Left ventricle myocardium inferior (tissue), 1 donor: ENCODE measurements at regions not wholly inside any gene's neighbourhood (a gene's known extent, or its start where the extent isn't known, plus 50 kb on each side); places are given as distances from the start of the nearest gene placed in this dataset.

Source experiments
- DNase-seq: peaks from one replicate; pipeline ENCODE4 v3.0.0-alpha.2; 2020
- H3K27ac ChIP-seq: fragments of 200-600 bp; replicated peaks from 2 replicates; pipeline ENCODE4 v1.8.0; 2021
- H3K27me3 ChIP-seq: fragments of 200-600 bp; 2 replicates; pipeline ENCODE4 v1.8.0; 2021; ENCODE audit warnings: low read depth
- H3K36me3 ChIP-seq: fragments of 200-600 bp; 2 replicates; pipeline ENCODE4 v1.8.0; 2021
- H3K4me1 ChIP-seq: fragments of 200-600 bp; 2 replicates; pipeline ENCODE4 v1.8.0; 2021
- H3K4me3 ChIP-seq: fragments of 200-600 bp; 2 replicates; pipeline ENCODE4 v1.8.0; 2021; ENCODE audit warnings: mild to moderate bottlenecking, moderate library complexity
- H3K9me3 ChIP-seq: fragments of 200-600 bp; replicated peaks from 2 replicates; pipeline ENCODE4 v1.8.0; 2021
- intact Hi-C: fragments of 100-400 bp; cut with micrococcal nuclease; formaldehyde crosslinking; loops from one replicate; pipeline ENCODE4 v1.11.0; 2022
- TF ChIP-seq, protein P1 (sequence below): fragments of 200-600 bp; IDR thresholded peaks from 2 replicates; pipeline ENCODE4 v1.8.0; 2021; ENCODE audit warnings: antibody characterized with exemption, mild to moderate bottlenecking, borderline replicate concordance
- donor health status: DM: no; HTN: yes; CAD: no; lungs with severe emphysema.

DNA sequence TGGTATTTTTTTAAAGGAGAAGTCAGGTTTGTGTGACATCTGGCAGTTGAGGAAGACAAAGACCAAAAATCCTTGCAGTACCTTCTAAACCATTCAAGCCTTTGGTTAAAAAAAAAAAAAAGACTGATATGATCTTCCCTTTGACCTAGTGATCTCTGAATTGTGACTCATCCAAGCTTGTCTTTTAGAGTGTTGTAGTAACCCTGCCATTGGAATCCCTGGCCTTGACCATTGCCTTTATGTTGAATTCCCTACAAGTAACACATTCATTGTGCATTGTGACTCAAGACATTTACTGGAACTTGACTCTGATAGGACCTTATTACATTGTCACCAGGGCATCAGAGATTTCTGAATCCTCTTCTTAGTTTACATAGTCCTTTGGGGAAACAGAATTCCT, 1469.0 kb downstream of the TECRL start:
- TF ChIP-seq, protein P1, sequence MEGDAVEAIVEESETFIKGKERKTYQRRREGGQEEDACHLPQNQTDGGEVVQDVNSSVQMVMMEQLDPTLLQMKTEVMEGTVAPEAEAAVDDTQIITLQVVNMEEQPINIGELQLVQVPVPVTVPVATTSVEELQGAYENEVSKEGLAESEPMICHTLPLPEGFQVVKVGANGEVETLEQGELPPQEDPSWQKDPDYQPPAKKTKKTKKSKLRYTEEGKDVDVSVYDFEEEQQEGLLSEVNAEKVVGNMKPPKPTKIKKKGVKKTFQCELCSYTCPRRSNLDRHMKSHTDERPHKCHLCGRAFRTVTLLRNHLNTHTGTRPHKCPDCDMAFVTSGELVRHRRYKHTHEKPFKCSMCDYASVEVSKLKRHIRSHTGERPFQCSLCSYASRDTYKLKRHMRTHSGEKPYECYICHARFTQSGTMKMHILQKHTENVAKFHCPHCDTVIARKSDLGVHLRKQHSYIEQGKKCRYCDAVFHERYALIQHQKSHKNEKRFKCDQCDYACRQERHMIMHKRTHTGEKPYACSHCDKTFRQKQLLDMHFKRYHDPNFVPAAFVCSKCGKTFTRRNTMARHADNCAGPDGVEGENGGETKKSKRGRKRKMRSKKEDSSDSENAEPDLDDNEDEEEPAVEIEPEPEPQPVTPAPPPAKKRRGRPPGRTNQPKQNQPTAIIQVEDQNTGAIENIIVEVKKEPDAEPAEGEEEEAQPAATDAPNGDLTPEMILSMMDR = no peak
- DNase-seq = no peak
- no peaks in the 10 kb centered on the region for H3K27me3 ChIP-seq
- H3K4me1 ChIP-seq = no peaks in the 10 kb centered on the region
- peaks cover 3% of the 10 kb centered on the region for H3K9me3 ChIP-seq
- no peaks in the 10 kb centered on the region for H3K36me3 ChIP-seq
- H3K4me3 ChIP-seq = no peak overlapping the region
- no peak overlapping the region for H3K27ac ChIP-seq
- intact Hi-C loops = no loop called here

DNA sequence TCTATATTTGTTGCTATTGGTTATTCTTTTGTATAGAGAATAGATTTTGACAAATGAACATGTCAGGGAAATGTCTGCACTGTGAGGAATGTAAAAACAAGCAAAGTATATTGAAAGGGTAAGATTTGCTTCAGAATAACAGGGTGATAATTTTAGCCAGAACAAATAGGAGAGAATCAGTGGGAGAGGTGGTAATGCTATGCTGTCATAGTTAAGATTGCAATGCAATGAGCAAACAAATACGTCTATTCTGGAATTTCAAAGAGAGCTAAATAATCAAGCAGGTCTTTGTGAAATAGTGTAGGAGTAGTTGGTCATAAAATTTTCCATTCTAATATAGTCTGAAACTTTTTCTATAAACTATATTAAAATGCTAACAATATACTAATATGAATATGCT, 1478.4 kb downstream of the TECRL start:
- no peaks in the 10 kb centered on the region for H3K4me1 ChIP-seq
- H3K4me3 ChIP-seq = peak overlapping the region; percentile 33
- no peak for DNase-seq
- peak overlapping the region; percentile 46 for H3K27ac ChIP-seq
- intact Hi-C loops = no loop called here
- H3K36me3 ChIP-seq = no peaks in the 10 kb centered on the region
- H3K27me3 ChIP-seq = no peaks in the 10 kb centered on the region
- H3K9me3 ChIP-seq = peaks cover 11% of the 10 kb centered on the region
- TF ChIP-seq, protein P1 = no peak

DNA sequence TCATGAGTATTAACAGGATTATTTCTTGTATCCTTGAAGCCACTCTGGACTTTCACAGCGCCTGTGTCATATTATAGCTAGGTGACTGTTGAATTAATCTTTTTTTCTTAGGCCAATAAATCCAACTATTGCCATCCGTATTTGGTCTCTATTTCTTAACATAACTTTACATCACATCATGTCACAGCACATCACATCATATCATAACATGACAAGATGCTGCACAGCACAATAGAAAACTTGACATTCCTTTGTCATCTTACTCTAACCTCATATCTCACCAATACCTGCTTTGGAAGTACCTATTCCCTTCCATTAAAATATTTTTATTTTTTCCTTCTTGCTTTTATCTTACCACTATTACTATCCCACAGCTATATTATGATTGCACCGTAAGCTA, 1480.8 kb downstream of the TECRL start:
- intact Hi-C loops = no loop called here
- Histone ChIP-seq H3K27me3 (no peaks in the 10 kb centered on the region), H3K27ac (no peak overlapping the region), H3K4me1 (no peaks in the 10 kb centered on the region), H3K9me3 (no peaks in the 10 kb centered on the region), H3K4me3 (no peak overlapping the region), H3K36me3 (no peaks in the 10 kb centered on the region)
- TF ChIP-seq, protein P1 = no peak
- no peak for DNase-seq

GRCh38 chr4:62927574-62927973, 1481.7 kb downstream of the TECRL start:
- H3K4me3 ChIP-seq = no peak overlapping the region
- no peak for DNase-seq
- intact Hi-C loops = no loop called here
- H3K4me1 ChIP-seq = no peaks in the 10 kb centered on the region
- no peaks in the 10 kb centered on the region for H3K36me3 ChIP-seq
- H3K27ac ChIP-seq = peak overlapping the region; percentile 9
- H3K9me3 ChIP-seq = no peaks in the 10 kb centered on the region
- no peaks in the 10 kb centered on the region for H3K27me3 ChIP-seq
- TF ChIP-seq, protein P1 = no peak

GRCh38 chr4:62923783-62924182, 1485.5 kb downstream of the TECRL start:
- Histone ChIP-seq H3K4me3 (no peak overlapping the region), H3K27ac (no peak overlapping the region), H3K9me3 (no peaks in the 10 kb centered on the region), H3K4me1 (no peaks in the 10 kb centered on the region), H3K27me3 (no peaks in the 10 kb centered on the region), H3K36me3 (no peaks in the 10 kb centered on the region)
- TF ChIP-seq, protein P1 = no peak
- DNase-seq = no peak
- intact Hi-C loops = no loop called here

DNA sequence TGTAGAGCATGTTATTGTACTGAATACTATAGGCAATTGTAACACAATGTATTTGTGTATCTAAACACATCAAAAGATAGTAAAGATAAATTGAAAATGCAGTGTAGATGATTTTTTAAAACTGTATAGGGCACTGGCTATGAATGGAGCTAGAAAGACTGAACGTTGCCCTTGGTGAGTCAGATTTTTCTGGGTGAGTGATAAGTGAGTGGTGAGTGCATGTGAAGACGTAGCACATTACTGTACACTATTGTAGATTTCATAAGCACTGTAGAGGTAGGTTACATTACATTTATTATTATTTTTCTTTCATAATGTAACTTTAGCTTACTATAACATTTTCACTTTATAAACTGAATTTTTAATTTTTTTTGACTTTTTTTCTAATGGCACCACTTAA, 1491.6 kb downstream of the TECRL start:
- no peak overlapping the region for H3K4me3 ChIP-seq
- H3K9me3 ChIP-seq = no peaks in the 10 kb centered on the region
- no peaks in the 10 kb centered on the region for H3K36me3 ChIP-seq
- no peak overlapping the region for H3K27ac ChIP-seq
- DNase-seq = no peak
- no peaks in the 10 kb centered on the region for H3K27me3 ChIP-seq
- TF ChIP-seq, protein P1 = no peak
- intact Hi-C loops = no loop called here
- H3K4me1 ChIP-seq = no peaks in the 10 kb centered on the region
